GM18505 (cell line): ENCODE measurements at regions not wholly inside any gene's neighbourhood (a gene's known extent, or its start where the extent isn't known, plus 50 kb on each side); places are given as distances from the start of the nearest gene placed in this dataset.

ENCODE experiments used
- ATAC-seq: cut with Tn5 transposase; IDR thresholded peaks from one replicate; pipeline ENCODE4 v1.9.1; 2021; ENCODE audit not compliant: unreplicated experiment
- POLR2A ChIP-seq: IDR thresholded peaks from 4 replicates; pipeline ENCODE4 v1.6.1; 2011; ENCODE audit warnings: borderline replicate concordance; ENCODE audit not compliant: insufficient read depth, insufficient read length; ENCODE audit errors: extremely low read depth

DNA sequence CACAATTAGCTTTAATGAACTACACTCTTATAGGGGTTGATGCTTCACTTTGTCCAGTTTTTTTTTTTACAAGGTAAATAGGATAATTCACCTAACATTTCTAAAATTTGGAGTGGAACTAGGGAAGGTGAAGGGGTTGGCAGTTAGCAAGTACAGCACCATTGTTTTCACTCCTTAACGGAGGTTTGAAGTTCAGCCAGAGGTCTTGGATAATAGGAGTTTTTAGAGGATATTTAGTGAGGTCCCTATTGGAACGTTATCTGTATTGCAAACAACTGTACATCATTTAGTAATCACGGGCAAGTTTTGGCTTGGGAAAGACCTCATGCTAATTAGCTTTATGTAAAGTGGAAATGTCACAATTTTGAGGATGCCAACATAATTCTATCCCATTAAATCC is 52.3 kb upstream of the TBX18 start:
- ATAC-seq: no peak
- no peak for TF ChIP-seq POLR2A

DNA sequence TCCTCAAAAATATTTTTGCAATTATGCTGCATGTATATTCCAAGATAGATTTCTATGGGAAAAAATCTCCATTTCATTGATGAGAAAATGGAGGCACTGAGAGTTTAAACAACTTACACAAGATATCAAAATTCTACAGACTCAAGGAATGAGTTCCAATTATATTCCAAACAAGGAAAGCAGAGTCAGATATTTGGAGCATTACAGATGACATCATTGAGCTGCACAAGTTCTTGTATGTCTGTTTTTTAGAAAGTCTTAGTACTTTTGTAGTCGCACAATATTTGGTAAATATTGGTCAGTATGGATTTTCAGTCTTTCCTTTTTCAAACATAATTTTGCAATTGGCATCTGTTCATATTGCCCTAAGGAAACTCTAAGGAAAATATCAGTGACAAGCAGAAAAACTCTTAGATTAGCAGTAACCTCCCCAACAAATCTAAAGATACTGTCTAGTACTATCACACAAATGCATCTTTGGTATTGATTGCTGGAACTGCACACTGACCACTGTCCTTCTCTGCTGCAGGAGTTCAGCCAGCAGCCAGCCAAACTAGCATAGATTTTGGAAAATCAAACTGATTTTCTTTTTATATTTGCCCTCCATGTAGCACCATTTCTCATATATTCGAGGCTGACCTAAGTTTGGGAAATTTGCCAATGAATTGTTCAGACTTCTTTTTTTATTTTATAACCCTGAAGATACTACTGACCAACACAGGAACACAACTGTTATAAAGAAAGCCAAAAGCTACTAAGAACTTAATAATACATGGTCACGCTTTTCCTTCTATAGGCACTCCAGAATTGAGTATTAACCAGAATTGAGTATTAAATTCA is 51.7 kb upstream of the TBX18 start:
- no peak for TF ChIP-seq POLR2A
- ATAC-seq: no peak
